Mammary epithelial cell (primary cell): ENCODE measurements at regions not wholly inside any gene's neighbourhood (a gene's known extent, or its start where the extent isn't known, plus 50 kb on each side); places are given as distances from the start of the nearest gene placed in this dataset.

Source experiments
- EZH2 ChIP-seq: IDR thresholded peaks from 2 replicates; pipeline ENCODE4 v1.6.1; 2012; ENCODE audit warnings: low read length, inconsistent platforms, borderline replicate concordance
- TF ChIP-seq, protein P1 (sequence below), 2 donors: IDR thresholded peaks in 1 of 2; conservative IDR thresholded peaks in 1 of 2; 2 replicates each; pipeline ENCODE4 v1.5.1; 2011 to 2012; ENCODE audit warnings: inconsistent platforms in 2 of 2, low read length in 2 of 2, mild to moderate bottlenecking in 2 of 2, control low read depth in 1 of 2, low read depth in 1 of 2; ENCODE audit not compliant: insufficient read depth in 1 of 2; ENCODE audit errors: extremely low read depth in 1 of 2

- TF ChIP-seq, protein P1, sequence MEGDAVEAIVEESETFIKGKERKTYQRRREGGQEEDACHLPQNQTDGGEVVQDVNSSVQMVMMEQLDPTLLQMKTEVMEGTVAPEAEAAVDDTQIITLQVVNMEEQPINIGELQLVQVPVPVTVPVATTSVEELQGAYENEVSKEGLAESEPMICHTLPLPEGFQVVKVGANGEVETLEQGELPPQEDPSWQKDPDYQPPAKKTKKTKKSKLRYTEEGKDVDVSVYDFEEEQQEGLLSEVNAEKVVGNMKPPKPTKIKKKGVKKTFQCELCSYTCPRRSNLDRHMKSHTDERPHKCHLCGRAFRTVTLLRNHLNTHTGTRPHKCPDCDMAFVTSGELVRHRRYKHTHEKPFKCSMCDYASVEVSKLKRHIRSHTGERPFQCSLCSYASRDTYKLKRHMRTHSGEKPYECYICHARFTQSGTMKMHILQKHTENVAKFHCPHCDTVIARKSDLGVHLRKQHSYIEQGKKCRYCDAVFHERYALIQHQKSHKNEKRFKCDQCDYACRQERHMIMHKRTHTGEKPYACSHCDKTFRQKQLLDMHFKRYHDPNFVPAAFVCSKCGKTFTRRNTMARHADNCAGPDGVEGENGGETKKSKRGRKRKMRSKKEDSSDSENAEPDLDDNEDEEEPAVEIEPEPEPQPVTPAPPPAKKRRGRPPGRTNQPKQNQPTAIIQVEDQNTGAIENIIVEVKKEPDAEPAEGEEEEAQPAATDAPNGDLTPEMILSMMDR (conservative IDR thresholded peaks at IDR 0.05 in 1 of 2, IDR thresholded peaks at IDR 0.05 in 1 of 2; ENCODE audit: extremely low read depth in 1 of 2, insufficient read depth in 1 of 2, low read depth in 1 of 2, low read length in 2 of 2) = no peak
- no peak for TF ChIP-seq EZH2
Measured at GRCh38 chr2:173854840-173855239, 110.3 kb downstream of the SP3 start.
